Smooth muscle cell (in vitro differentiated cells): ENCODE measurements at regions not wholly inside any gene's neighbourhood (a gene's known extent, or its start where the extent isn't known, plus 50 kb on each side); places are given as distances from the start of the nearest gene placed in this dataset.
A peak's percentile ranks its signal among the peaks of the same experiment; 100 is the strongest.

Experiments used
- DNase-seq: peaks from one replicate; lab custom pipeline; 2025; ENCODE audit not compliant: unreplicated experiment; lab: John Stamatoyannopoulos, UW
- H2AFZ ChIP-seq: fragments of 200-600 bp; sonication (generic); 2 replicates; pipeline ENCODE4 v1.6.0; 2016; ENCODE audit warnings: antibody characterized with exemption, low read depth, mild to moderate bottlenecking
- H3F3A ChIP-seq: fragments of 200-600 bp; sonication (generic); 2 replicates; pipeline ENCODE4 v1.6.0; 2017; ENCODE audit warnings: antibody characterized with exemption, low read depth
- H3K27ac ChIP-seq: fragments of 200-600 bp; sonication (generic); 2 replicates; pipeline ENCODE4 v1.5.1; 2016; ENCODE audit warnings: low read depth, mild to moderate bottlenecking
- H3K27me3 ChIP-seq: fragments of 200-600 bp; sonication (generic); 2 replicates; pipeline ENCODE4 v1.6.1; 2016; ENCODE audit warnings: low read depth, mild to moderate bottlenecking
- H3K36me3 ChIP-seq: fragments of 200-600 bp; sonication (generic); 2 replicates; pipeline ENCODE4 v1.5.1; 2016; ENCODE audit warnings: low read depth
- H3K4me1 ChIP-seq: fragments of 200-600 bp; sonication (generic); 2 replicates; pipeline ENCODE4 v1.5.1; 2016; ENCODE audit warnings: low read depth
- H3K4me2 ChIP-seq: fragments of 200-600 bp; sonication (generic); 2 replicates; pipeline ENCODE4 v1.6.0; 2016; ENCODE audit warnings: mild to moderate bottlenecking
- H3K4me3 ChIP-seq: fragments of 200-600 bp; sonication (generic); 2 replicates; pipeline ENCODE4 v1.5.1; 2016; ENCODE audit warnings: mild to moderate bottlenecking
- H3K79me2 ChIP-seq: fragments of 200-600 bp; sonication (generic); 2 replicates; pipeline ENCODE4 v1.6.0; 2016; ENCODE audit warnings: low read depth, mild to moderate bottlenecking
- H3K9ac ChIP-seq: fragments of 200-600 bp; sonication (generic); 2 replicates; pipeline ENCODE4 v1.6.0; 2016; ENCODE audit warnings: low read depth
- H3K9me3 ChIP-seq: fragments of 200-600 bp; sonication (generic); replicated peaks from 2 replicates; pipeline ENCODE4 v1.5.1; 2016; ENCODE audit warnings: low read depth
- H4K20me1 ChIP-seq: fragments of 200-600 bp; sonication (generic); 2 replicates; pipeline ENCODE4 v1.6.0; 2016; ENCODE audit warnings: low read depth
- CTCF ChIP-seq: fragments of 200-600 bp; sonication (generic); IDR thresholded peaks from 2 replicates; pipeline ENCODE4 v1.5.1; 2017; ENCODE audit warnings: borderline replicate concordance, mild to moderate bottlenecking, antibody characterized with exemption; ENCODE audit not compliant: insufficient read depth, poor library complexity, severe bottlenecking
- WGBS: methylation state at CpG from one replicate; pipeline ENCODE4 v1.1.7; 2016; ENCODE audit warnings: low lambda C conversion rate; 5-methylcytosine and 5-hydroxymethylcytosine counted together

- no peak for TF ChIP-seq CTCF
- WGBS = 93% methylated on average over 1 of the region's 1 CpG
- no peak for DNase-seq
- no peak overlapping the region for H3K4me3 ChIP-seq
- no peak overlapping the region for H3K9ac ChIP-seq
- no peaks in the 10 kb centered on the region for H4K20me1 ChIP-seq
- H3K27me3 ChIP-seq = no peaks in the 10 kb centered on the region
- H3F3A ChIP-seq = no peaks in the 10 kb centered on the region
- peaks cover 6% of the 10 kb centered on the region for H3K4me1 ChIP-seq
- H3K79me2 ChIP-seq = no peaks in the 10 kb centered on the region
- no peak overlapping the region for H3K4me2 ChIP-seq
- no peak overlapping the region for H3K27ac ChIP-seq
- no peaks in the 10 kb centered on the region for H3K36me3 ChIP-seq
- no peaks in the 10 kb centered on the region for H3K9me3 ChIP-seq
- no peak overlapping the region for H2AFZ ChIP-seq
Measured at GRCh38 chr5:12695651-12696050, 791.4 kb upstream of the CTNND2 start.

GRCh38 chr5:12691330-12691729 lies 787.1 kb upstream of the CTNND2 start:
- H3K27me3 ChIP-seq = no peaks in the 10 kb centered on the region
- peaks cover 6% of the 10 kb centered on the region for H3K4me1 ChIP-seq
- H3K27ac ChIP-seq = peak overlapping the region; percentile 77
- no peaks in the 10 kb centered on the region for H3K79me2 ChIP-seq
- peak overlapping the region; percentile 38 for H3K9ac ChIP-seq
- H2AFZ ChIP-seq = peak overlapping the region; percentile 91
- no peak for DNase-seq
- H4K20me1 ChIP-seq = no peaks in the 10 kb centered on the region
- no peaks in the 10 kb centered on the region for H3K9me3 ChIP-seq
- WGBS = 29% methylated on average over 9 of the region's 9 CpGs
- TF ChIP-seq CTCF = no peak
- H3F3A ChIP-seq = no peaks in the 10 kb centered on the region
- no peaks in the 10 kb centered on the region for H3K36me3 ChIP-seq
- no peak overlapping the region for H3K4me3 ChIP-seq
- peak overlapping the region; percentile 56 for H3K4me2 ChIP-seq

DNA sequence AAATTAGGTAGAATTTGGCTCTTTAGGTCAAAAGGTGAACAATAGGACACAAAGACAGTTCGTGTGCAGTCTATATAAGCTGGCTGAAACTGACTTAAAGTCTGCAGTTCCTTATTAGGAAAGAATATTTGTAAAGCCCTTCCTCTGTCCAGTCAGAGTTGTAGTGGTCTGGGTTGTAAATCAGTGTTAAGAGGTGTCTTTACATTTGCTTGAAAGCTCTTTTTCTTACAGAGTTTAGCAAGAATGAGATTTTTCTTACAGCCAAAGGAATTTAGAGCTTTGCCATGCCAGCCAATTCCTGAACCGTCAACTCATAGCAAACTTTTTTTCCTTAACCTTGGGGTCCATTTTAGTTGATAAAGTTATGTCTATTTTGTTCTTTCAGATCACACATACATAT lies 786.1 kb upstream of the CTNND2 start:
- 24% methylated on average over 2 of the region's 2 CpGs for WGBS
- Histone ChIP-seq H2AFZ (peak overlapping the region; percentile 72), H3K79me2 (no peaks in the 10 kb centered on the region), H3K9me3 (no peaks in the 10 kb centered on the region), H3K27ac (peak overlapping the region; percentile 77), H4K20me1 (no peaks in the 10 kb centered on the region), H3K4me3 (no peak overlapping the region), H3K36me3 (no peaks in the 10 kb centered on the region), H3K4me1 (peaks cover 6% of the 10 kb centered on the region), H3K9ac (no peak overlapping the region), H3K27me3 (no peaks in the 10 kb centered on the region), H3K4me2 (peak overlapping the region; percentile 56), H3F3A (no peaks in the 10 kb centered on the region)
- no peak for TF ChIP-seq CTCF
- no peak for DNase-seq

- H3F3A ChIP-seq = no peaks in the 10 kb centered on the region
- no peak overlapping the region for H3K4me3 ChIP-seq
- DNase-seq = no peak
- no peak overlapping the region for H3K27ac ChIP-seq
- no peaks in the 10 kb centered on the region for H3K4me1 ChIP-seq
- no peaks in the 10 kb centered on the region for H3K79me2 ChIP-seq
- no peak for TF ChIP-seq CTCF
- no peaks in the 10 kb centered on the region for H4K20me1 ChIP-seq
- H3K36me3 ChIP-seq = no peaks in the 10 kb centered on the region
- H3K4me2 ChIP-seq = no peak overlapping the region
- H3K27me3 ChIP-seq = no peaks in the 10 kb centered on the region
- WGBS = 98% methylated on average over 3 of the region's 3 CpGs
- no peaks in the 10 kb centered on the region for H3K9me3 ChIP-seq
- H3K9ac ChIP-seq = no peak overlapping the region
- no peak overlapping the region for H2AFZ ChIP-seq
Measured at GRCh38 chr5:12683249-12683648, 779.0 kb upstream of the CTNND2 start.
